ENCODE measurements at regions not wholly inside any gene's neighbourhood (a gene's known extent, or its start where the extent isn't known, plus 50 kb on each side); places are given as distances from the start of the nearest gene placed in this dataset.
"Not testable (repeated sequence)": the region's sequence is repeated elsewhere in the genome, so short reads cannot be mapped to it uniquely, and the experiment has no call there.

DNA sequence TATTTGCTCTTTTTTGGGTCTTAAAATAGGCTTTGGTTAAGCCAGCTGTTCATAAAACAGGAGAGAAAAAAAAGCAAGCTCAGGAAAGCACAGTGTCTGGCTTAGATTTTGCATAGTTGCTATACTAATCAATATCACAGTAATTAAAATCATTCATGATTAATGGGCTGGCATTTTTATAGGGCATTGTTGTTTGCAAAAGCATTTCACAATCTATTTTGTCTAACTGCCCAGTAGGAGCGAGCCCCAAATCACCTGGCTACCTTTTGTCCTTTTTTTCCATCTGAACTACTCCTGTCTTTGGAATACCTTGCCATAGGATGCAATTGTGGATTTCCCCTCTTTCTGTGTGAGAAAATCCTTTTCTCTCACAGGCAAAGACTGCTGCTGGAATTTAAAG is 619.8 kb downstream of the JRKL start:
- DNase-seq (ENCODE audit: low read depth, low spot score): no peak

DNA sequence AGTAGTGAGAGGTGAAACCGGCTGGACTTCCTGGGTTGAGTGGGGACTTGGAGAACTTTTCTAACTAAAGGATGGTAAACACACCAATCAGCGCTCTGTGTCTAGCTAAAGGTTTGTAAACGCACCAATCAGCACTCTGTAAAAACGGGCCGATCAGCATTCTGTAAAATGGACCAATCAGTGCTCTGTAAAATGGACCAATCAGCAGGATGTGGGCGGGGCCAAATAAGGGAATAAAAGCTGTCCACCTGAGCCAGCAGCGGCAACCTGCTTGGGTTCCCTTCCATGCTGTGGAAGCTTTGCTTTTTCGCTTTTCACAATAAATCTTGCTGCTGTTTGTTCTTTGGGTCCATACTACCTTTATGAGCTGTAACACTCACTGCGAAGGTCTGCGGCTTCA is 621.2 kb downstream of the JRKL start:
- DNase-seq (ENCODE audit: low read depth, low spot score): not testable (repeated sequence)

GRCh38 chr11:97015327-97015726 is 625.5 kb downstream of the JRKL start:
- no peak for DNase-seq (ENCODE audit: low read depth, low spot score)

- DNase-seq (ENCODE audit: low read depth, low spot score): no peak
Measured at GRCh38 chr11:97019305-97019704, 629.5 kb downstream of the JRKL start.

DNA sequence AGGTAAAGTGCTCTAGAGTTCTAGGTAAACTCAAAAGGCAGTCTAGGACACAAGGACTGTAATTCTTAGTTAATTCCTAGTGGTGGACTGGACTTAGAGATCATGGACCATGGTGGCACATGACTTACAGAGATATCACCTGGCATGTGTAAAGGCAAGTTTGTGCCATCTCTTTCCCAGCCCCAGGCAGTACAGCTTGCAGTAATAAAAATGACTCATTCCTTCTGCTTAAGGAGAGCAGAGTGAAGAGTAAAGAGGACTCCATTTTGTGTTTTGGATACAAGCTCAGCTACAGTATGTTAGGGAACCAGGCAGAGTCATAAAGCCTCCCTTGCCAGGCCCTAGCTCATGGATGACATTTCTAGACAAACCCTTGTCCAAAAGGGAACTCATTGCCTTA is 629.9 kb downstream of the JRKL start:
- DNase-seq (ENCODE audit: low read depth, low spot score): no peak

GRCh38 chr11:97022955-97023354 is 633.1 kb downstream of the JRKL start:
- no peak for DNase-seq (ENCODE audit: low read depth, low spot score)

DNA sequence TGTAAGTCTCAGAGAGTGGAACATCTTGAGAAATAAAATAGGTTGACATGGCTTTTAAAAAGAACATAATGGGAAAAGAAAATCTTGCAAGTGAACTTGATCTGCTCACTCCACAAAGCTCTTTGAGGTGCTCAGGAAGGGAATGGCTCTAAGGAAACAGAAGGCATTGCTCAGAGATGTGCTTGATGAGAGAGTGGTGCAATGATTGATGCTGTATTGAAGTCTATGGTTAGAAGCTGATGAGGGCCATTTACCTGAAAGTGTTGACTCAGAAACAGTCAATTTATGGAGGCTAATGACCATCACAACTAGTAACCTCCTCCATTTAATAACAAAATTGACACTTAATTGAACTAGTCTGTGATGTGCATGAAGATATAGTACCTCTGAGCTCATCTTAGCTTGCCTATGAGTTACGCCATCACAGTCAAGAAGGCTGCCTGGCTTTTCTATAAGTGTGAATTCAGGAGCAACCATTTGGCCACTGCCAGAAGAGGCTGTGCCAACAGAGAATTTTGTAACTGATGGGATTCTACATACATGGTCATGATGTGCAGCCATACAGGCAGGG is 639.1 kb downstream of the JRKL start:
- no peak for DNase-seq (ENCODE audit: low read depth, low spot score)

- DNase-seq (ENCODE audit: low read depth, low spot score): no peak
Measured at GRCh38 chr11:97033178-97033577, 643.4 kb downstream of the JRKL start.

- DNase-seq (ENCODE audit: low read depth, low spot score): no peak
Measured at GRCh38 chr11:97048481-97048880, 658.7 kb downstream of the JRKL start.

DNA sequence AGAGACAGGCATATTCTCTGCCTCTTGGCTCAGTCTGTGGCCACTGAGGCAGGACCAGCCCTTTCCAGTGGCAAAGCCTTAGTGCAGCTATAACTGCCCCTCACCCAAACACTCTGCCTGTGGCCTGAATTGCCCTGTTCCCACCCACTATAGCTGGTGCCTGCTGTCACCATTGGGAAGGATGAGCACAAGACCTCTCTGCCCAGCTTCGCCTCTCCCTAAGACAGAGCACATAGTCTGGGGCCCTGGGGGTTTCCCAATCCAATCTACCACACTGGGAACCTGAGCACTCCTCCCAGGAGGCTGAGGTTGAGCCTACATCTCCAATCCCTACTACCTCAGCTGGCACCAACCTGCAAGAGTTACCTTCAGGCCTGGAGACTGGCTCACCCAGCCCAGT is 670.4 kb downstream of the JRKL start:
- DNase-seq (ENCODE audit: low read depth, low spot score): no peak

DNA sequence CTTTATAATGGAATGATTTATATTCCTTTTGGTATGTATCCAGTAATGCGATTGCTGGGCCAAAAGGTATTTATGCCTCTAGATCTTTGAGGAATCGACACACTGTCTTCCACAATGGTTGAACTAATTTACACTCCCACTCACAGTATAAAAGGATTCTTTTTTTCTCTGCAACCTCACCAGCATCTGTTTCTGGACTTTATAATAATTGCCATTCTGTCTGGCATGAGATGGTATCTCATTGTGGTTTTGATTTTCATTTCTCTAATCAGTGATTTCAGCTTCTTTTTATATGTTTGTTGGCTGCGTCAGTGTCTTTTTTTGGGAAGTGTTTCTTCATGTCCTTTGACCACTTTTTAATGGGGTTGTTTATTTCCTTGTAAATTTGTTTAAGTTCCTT is 679.3 kb downstream of the JRKL start:
- no peak for DNase-seq (ENCODE audit: low read depth, low spot score)

- no peak for DNase-seq (ENCODE audit: low read depth, low spot score)
Measured at GRCh38 chr11:97072420-97072819, 682.6 kb downstream of the JRKL start.

GRCh38 chr11:97076666-97077065 is 686.9 kb downstream of the JRKL start:
- not testable (repeated sequence) for DNase-seq (ENCODE audit: low read depth, low spot score)

DNA sequence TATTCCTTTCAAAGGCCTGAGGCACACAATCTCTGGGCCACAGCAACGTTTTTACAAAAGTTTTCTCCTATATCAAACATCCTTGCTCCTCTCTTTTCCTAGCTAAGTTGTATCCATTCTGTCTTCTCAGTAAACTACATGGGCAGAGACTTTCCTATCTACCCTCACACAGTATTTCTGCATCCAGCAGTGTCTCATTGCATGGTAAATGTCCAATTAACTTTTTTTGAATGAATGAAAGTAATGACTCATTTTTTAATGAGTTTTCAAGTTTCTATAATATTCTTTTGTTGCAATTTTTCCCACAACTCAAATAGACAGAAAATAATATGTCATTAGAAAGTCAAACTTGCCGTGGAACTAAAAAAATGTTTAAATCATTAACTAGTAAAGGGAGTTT is 688.6 kb downstream of the JRKL start:
- DNase-seq (ENCODE audit: low read depth, low spot score): no peak

- DNase-seq (ENCODE audit: low read depth, low spot score): no peak
Measured at GRCh38 chr11:97079244-97079643, 689.4 kb downstream of the JRKL start.

- no peak for DNase-seq (ENCODE audit: low read depth, low spot score)
Measured at GRCh38 chr11:97087419-97087818, 697.6 kb downstream of the JRKL start.

DNA sequence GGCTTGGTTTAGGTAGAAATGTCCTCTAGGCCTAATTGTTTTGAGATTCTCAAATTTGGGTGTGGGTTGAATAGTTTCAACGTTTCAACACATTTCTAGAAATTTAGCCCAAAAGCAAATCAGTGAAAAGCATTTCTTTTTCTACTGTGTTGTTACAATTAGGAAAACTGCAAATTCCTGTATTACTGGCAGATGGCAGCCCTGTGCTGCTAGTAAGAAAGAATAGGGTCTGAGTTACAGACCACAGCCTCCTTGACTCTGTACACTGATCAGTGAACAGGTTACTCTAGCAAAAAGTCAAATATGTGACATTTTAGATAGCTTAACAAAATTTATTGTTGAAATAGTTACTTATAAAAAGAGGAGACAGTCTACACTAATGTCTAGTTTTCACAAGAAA is 703.0 kb downstream of the JRKL start:
- DNase-seq (ENCODE audit: low read depth, low spot score): no peak

DNA sequence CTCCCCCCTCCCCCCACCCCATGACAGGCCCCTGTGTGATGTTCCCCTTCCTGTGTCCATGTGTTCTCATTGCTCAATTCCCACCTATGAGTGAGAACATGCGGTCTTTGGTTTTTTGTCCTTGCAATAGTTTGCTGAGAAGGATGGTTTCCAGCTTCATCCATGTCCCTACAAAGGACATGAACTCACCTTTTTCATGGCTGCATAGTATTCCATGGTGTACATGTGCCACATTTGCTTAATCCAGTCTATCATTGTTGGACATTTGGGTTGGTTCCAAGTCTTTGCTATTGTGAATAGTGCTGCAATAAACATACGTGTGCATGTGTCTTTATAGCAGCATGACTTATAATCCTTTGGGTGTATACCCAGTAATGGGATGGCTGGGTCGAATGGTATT is 712.4 kb downstream of the JRKL start:
- not testable (repeated sequence) for DNase-seq (ENCODE audit: low read depth, low spot score)

GRCh38 chr11:97107604-97108003 is 717.8 kb downstream of the JRKL start:
- no peak for DNase-seq (ENCODE audit: low read depth, low spot score)

DNA sequence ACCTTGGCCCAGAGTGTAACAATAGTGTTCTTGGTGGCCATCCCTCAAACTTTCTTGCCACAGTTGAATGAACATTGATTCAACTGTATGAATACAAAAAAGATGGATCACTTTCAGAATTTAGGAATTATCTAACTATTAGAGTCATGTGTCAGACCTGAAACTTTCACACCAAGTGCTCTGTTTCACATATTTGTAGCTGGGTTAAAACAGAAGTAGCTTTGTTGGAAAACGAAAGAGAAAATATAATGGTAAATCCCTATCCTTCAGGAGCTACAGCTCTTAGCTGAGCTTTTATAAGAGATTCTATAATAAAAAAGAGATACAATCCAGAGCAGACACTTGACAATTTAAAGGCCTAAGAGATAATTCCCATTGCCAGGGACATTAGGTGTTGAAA is 719.3 kb downstream of the JRKL start:
- DNase-seq (ENCODE audit: low read depth, low spot score): no peak

DNA sequence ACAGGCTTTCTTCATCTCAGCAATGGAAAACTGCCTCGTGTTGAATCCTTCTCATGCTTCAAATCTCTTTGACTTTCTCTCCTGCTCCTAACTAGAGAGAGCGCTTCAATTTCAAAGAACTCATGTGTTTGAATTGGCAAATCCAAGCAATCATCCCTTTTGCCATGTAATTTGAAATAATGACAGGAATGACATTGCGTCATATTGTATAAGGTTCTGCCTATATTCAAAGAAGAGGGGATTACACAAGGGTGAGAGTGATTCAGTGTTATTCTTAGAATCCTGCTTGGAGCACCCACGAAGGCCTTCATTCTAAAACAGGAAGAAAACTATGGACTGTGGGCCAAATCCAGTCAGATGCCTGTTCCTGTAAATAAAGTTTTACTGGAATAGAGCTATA is 720.6 kb downstream of the JRKL start:
- no peak for DNase-seq (ENCODE audit: low read depth, low spot score)

DNA sequence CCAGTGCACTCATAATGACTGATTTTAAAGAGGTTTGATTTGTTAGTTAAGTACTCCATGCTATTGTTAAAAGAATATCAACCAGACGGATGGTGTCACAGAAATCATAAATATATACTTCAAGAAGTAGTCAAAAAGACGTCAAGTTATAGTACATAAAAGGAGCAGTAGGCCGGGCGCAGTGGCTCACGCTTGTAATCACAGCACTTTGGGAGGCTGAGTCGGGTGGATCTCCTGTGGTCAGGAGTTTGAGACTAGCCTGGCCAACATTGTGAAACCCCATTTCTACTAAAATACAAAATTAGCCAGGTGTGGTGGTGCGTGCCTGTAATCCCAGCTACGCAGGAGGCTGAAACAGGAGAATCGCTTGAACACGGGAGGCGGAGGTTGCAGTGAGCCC is 721.7 kb downstream of the JRKL start:
- no peak for DNase-seq (ENCODE audit: low read depth, low spot score)

- no peak for DNase-seq (ENCODE audit: low read depth, low spot score)
Measured at GRCh38 chr11:97118614-97119200, 728.9 kb downstream of the JRKL start.

DNA sequence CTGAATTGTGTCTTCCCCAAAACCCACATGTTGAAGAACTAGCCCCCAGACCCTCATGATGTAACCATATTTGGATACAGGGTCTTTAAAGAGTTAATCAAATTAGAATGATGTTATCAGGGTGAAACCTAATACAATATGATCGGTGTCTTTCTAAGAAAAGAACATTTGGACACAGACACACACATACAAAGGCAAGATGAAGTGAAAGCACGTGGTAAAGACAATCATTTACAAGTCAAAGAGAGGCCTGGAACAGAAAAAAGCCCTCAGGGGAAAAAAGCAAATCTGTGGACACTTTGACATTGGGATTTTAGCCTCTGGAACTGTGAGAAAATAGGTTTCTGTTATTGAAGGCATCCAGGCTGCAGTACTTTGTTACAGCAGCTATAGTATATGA is 733.4 kb downstream of the JRKL start:
- DNase-seq (ENCODE audit: low read depth, low spot score): no peak

Measured in brain pericyte (primary cell).